GM12878 (cell line): ENCODE measurements at regions not wholly inside any gene's neighbourhood (a gene's known extent, or its start where the extent isn't known, plus 50 kb on each side); places are given as distances from the start of the nearest gene placed in this dataset.

Source experiments
- ATAC-seq: fragments of 200-7000 bp; cut with Tn5 transposase; 3 replicates; pipeline ENCODE4 v1.9.1; 2020; ENCODE audit warnings: mild to moderate bottlenecking, moderate library complexity
- BruUV-seq: library from RNA; stranded (reverse); fragments of 400-500 nt; replicated peaks from 2 replicates; lab custom pipeline; 2021; lab: Mats Ljungman, UMichigan
- CTCF ChIA-PET: fragments of 300-600 bp; sonication (Branson Sonifier 250); formaldehyde crosslinking; extraction: SDS; loops from one replicate; lab custom pipeline; 2021; ENCODE audit warnings: inconsistent platforms; lab: Yijun Ruan, JAX
- POLR2A ChIA-PET: fragments of 350-600 bp; formaldehyde crosslinking; extraction: SDS; loops from one replicate; lab custom pipeline; 2021; ENCODE audit warnings: inconsistent platforms; lab: Charles Lee
- RAD21 ChIA-PET: fragments of 300-600 bp; sonication (Branson Sonifier 250); formaldehyde crosslinking; loops from one replicate; lab custom pipeline; 2023; ENCODE audit warnings: antibody characterized with exemption; ENCODE audit not compliant: unreplicated experiment; lab: Charles Lee
- SMC1A ChIA-PET: fragments of 300-600 bp; sonication (Branson Sonifier 250); formaldehyde crosslinking; loops from one replicate; lab custom pipeline; 2023; ENCODE audit not compliant: unreplicated experiment, uncharacterized antibody; lab: Charles Lee
- DNase-seq: peaks from one replicate; pipeline ENCODE4 v3.0.0-alpha.2; 2011; ENCODE audit warnings: low read depth, low spot score
- FAIRE-seq: peaks from 3 replicates; lab custom pipeline; 2011; peaks lifted over from hg19 to GRCh38; lab: Jason Lieb, UNC
- H2AFZ ChIP-seq: 2 replicates; pipeline ENCODE4 v1.6.0; 2011; ENCODE audit warnings: low read depth, low read length, control low read depth; ENCODE audit not compliant: control insufficient read depth
- H3K27ac ChIP-seq: 2 replicates; pipeline ENCODE4 v1.5.1; 2011; ENCODE audit warnings: control low read depth; ENCODE audit not compliant: control insufficient read depth, insufficient read depth
- H3K27me3 ChIP-seq, 2 experiments: replicated peaks in 1 of 2; 2 replicates each; pipeline versions ENCODE4 v1.6.0 to v1.6.1; 2011; ENCODE audit warnings: low read length in 1 of 2; ENCODE audit not compliant: control insufficient read depth in 2 of 2, insufficient read depth in 2 of 2
- H3K36me3 ChIP-seq, 2 experiments: 2 replicates each; pipeline ENCODE4 v1.5.1; 2011; ENCODE audit warnings: low read length in 1 of 2; ENCODE audit not compliant: control insufficient read depth in 2 of 2, insufficient read depth in 2 of 2
- H3K4me1 ChIP-seq: 2 replicates; pipeline ENCODE4 v1.6.1; 2011; ENCODE audit warnings: mild to moderate bottlenecking, low read length, moderate library complexity, mixed read lengths; ENCODE audit not compliant: control insufficient read depth, insufficient read depth
- H3K4me2 ChIP-seq: 2 replicates; pipeline ENCODE4 v1.6.0; 2011; ENCODE audit warnings: control low read depth; ENCODE audit not compliant: control insufficient read depth, insufficient read depth
- H3K4me3 ChIP-seq: fragments of 200-600 bp; sonication (generic); 2 replicates; pipeline ENCODE4 v1.5.1; 2016
- H3K79me2 ChIP-seq: 2 replicates; pipeline ENCODE4 v1.6.0; 2011; ENCODE audit warnings: low read length; ENCODE audit not compliant: control insufficient read depth, insufficient read depth
- H3K9ac ChIP-seq: 2 replicates; pipeline ENCODE4 v1.8.0; 2011; ENCODE audit warnings: low read length, control low read depth, mixed read lengths; ENCODE audit not compliant: control insufficient read depth, insufficient read depth
- H3K9me3 ChIP-seq: replicated peaks from 3 replicates; pipeline ENCODE4 v1.5.1; 2011; ENCODE audit warnings: mild to moderate bottlenecking, low read length; ENCODE audit not compliant: control insufficient read depth, insufficient read depth
- H4K20me1 ChIP-seq: 2 replicates; pipeline ENCODE4 v1.6.0; 2011; ENCODE audit not compliant: control insufficient read depth, insufficient read depth
- CBFB ChIP-seq: IDR thresholded peaks from 2 replicates; pipeline ENCODE4 v1.6.1; 2016; ENCODE audit warnings: antibody characterized with exemption, low read depth
- ETV6 ChIP-seq, 2 experiments: fragments of 450-650 bp in 1 of 2; IDR thresholded peaks in 1 of 2; conservative IDR thresholded peaks in 1 of 2; 2 replicates each; pipeline ENCODE4 v1.6.1; 2014; ENCODE audit warnings: antibody characterized with exemption in 1 of 2, borderline replicate concordance in 1 of 2, low read depth in 1 of 2, mild to moderate bottlenecking in 1 of 2, moderate library complexity in 1 of 2
- FOXM1 ChIP-seq: IDR thresholded peaks from 2 replicates; pipeline ENCODE4 v1.6.1; 2012; ENCODE audit warnings: low read depth, mild to moderate bottlenecking, inconsistent platforms, low read length, moderate library complexity
- IKZF1 ChIP-seq: fragments of 450-650 bp; conservative IDR thresholded peaks from 2 replicates; pipeline ENCODE4 v1.6.1; 2017; ENCODE audit warnings: antibody characterized with exemption, mild to moderate bottlenecking
- IKZF2 ChIP-seq, 2 experiments: fragments of 450-650 bp; IDR thresholded peaks; 2 replicates each; pipeline ENCODE4 v1.6.1; 2017; ENCODE audit warnings: mild to moderate bottlenecking in 2 of 2, moderate library complexity in 2 of 2
- PKNOX1 ChIP-seq: fragments of 450-650 bp; IDR thresholded peaks from 2 replicates; pipeline ENCODE4 v1.6.1; 2016; ENCODE audit warnings: mild to moderate bottlenecking
- POLR2A ChIP-seq: IDR thresholded peaks from 2 replicates; pipeline ENCODE4 v1.6.1; 2011; ENCODE audit warnings: low read depth, mild to moderate bottlenecking, low read length
- REST ChIP-seq: IDR thresholded peaks from 2 replicates; pipeline ENCODE4 v1.6.1; 2012; ENCODE audit warnings: mild to moderate bottlenecking, low read depth, low read length
- SKIL ChIP-seq: fragments of 450-650 bp; IDR thresholded peaks from 2 replicates; pipeline ENCODE4 v1.6.1; 2017; ENCODE audit warnings: mild to moderate bottlenecking, low read depth, inconsistent platforms; ENCODE audit not compliant: poor library complexity, severe bottlenecking
- SRF ChIP-seq, 2 experiments: IDR thresholded peaks; 2 replicates each; pipeline ENCODE4 v1.6.1; 2011; ENCODE audit warnings: low read depth in 2 of 2, low read length in 2 of 2, mild to moderate bottlenecking in 1 of 2, moderate library complexity in 1 of 2
- TBL1XR1 ChIP-seq: IDR thresholded peaks from 2 replicates; pipeline ENCODE4 v1.6.1; 2012; ENCODE audit warnings: low read depth, low read length, improper control_type of control experiment
- USF1 ChIP-seq: IDR thresholded peaks from 2 replicates; pipeline ENCODE4 v1.6.1; 2011; ENCODE audit warnings: borderline replicate concordance, low read depth, mild to moderate bottlenecking, moderate library complexity, mixed read lengths, low read length; ENCODE audit not compliant: insufficient read depth; ENCODE audit errors: extremely low read length
- ZBTB11 ChIP-seq: fragments of 450-650 bp; formaldehyde crosslinking; IDR thresholded peaks from 2 replicates; pipeline ENCODE4 v1.5.0; 2022; ENCODE audit warnings: mild to moderate bottlenecking, missing genetic modification characterization
- whole genome bisulfite sequencing: methylation state at CpG from one replicate; pipeline ENCODE4 v1.1.6; 2016; ENCODE audit warnings: low lambda C conversion rate; ENCODE audit not compliant: insufficient replicate concordance, insufficient coverage; ENCODE audit errors: missing lambda C conversion rate; 5-methylcytosine and 5-hydroxymethylcytosine counted together
- in situ Hi-C: fragments of 300-500 bp; cut with MboI; formaldehyde crosslinking; loops from 9 replicates; pipeline ENCODE4 v1.14.3; 2018; ENCODE audit warnings: mixed read lengths
- intact Hi-C: fragments of 100-400 bp; cut with micrococcal nuclease; formaldehyde crosslinking; loops from one replicate; pipeline ENCODE4 v1.14.2; 2022; ENCODE audit not compliant: unreplicated experiment

DNA sequence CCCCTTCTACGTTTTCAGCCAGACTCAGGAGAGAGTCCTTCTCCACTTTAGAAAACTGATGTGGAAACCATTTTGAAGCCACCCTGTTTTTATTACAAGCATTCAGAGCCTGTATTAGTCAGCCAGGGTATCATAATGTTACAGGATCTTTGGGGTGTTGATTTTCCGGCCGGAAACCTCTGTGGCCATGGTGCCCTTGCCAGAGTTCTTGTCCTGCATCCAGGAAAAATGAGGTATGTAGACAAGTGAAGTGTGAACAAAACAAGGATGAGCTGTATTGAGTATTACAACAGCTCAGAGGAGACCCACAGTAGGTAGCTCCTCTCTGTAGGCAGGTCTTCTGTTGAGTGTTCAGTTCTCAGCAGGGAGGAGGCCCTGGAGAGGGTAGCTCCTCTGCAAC, 241.0 kb upstream of the COPS8 start:
- H4K20me1 ChIP-seq, result no peaks in the 10 kb centered on the region
- ChIA-PET POLR2A (no interaction called here), RAD21 (no interaction called here), CTCF (no interaction called here), SMC1A (interaction anchor here (0.7 kb wide), 1 partner anchor 359 kb away, joined by 3 read pairs; no protein-coding TSS in a partner anchor)
- H3K36me3 ChIP-seq, result no peaks in the 10 kb centered on the region
- no peak overlapping the region for H3K4me2 ChIP-seq
- no peaks in the 10 kb centered on the region for H3K9me3 ChIP-seq
- ATAC-seq, result no peak
- intact Hi-C loops, result no loop called here
- no TSS peak for BruUV-seq
- no peak overlapping the region for H3K9ac ChIP-seq
- no peak overlapping the region for H3K4me3 ChIP-seq
- in situ Hi-C loops, result no loop called here
- no peaks in the 10 kb centered on the region for H3K27me3 ChIP-seq
- no peak overlapping the region for H3K27ac ChIP-seq
- no peak for DNase-seq
- no peaks in the 10 kb centered on the region for H3K4me1 ChIP-seq
- H2AFZ ChIP-seq, result no peak overlapping the region
- no peak for FAIRE-seq
- no peaks in the 10 kb centered on the region for H3K79me2 ChIP-seq
- WGBS, result 13% methylated on average over 3 of the region's 3 CpGs
- TF ChIP-seq PKNOX1 (no peak), FOXM1 (no peak), ZBTB11 (CRISPR knock-in tag) (no peak), TBL1XR1 (no peak), USF1 (no peak), POLR2A (no peak), IKZF2 (IDR thresholded peaks at IDR 0.05) (no peak), REST (no peak), CBFB (no peak), SRF (IDR thresholded peaks at IDR 0.05; ENCODE audit: low read depth in 2 of 2, low read length in 2 of 2) (no peak), SKIL (no peak), IKZF1 (no peak), ETV6 (conservative IDR thresholded peaks at IDR 0.05 in 1 of 2, IDR thresholded peaks at IDR 0.05 in 1 of 2; ENCODE audit: borderline replicate concordance in 1 of 2, low read depth in 1 of 2) (no peak)
